Mammary epithelial cell (primary cell): ENCODE measurements at regions not wholly inside any gene's neighbourhood (a gene's known extent, or its start where the extent isn't known, plus 50 kb on each side); places are given as distances from the start of the nearest gene placed in this dataset.

ENCODE experiments used
- EZH2 ChIP-seq: IDR thresholded peaks from 2 replicates; pipeline ENCODE4 v1.6.1; 2012; ENCODE audit warnings: low read length, inconsistent platforms, borderline replicate concordance
- TF ChIP-seq, protein P1 (sequence below), 2 donors: IDR thresholded peaks in 1 of 2; conservative IDR thresholded peaks in 1 of 2; 2 replicates each; pipeline ENCODE4 v1.5.1; 2011 to 2012; ENCODE audit warnings: inconsistent platforms in 2 of 2, low read length in 2 of 2, mild to moderate bottlenecking in 2 of 2, control low read depth in 1 of 2, low read depth in 1 of 2; ENCODE audit not compliant: insufficient read depth in 1 of 2; ENCODE audit errors: extremely low read depth in 1 of 2

DNA sequence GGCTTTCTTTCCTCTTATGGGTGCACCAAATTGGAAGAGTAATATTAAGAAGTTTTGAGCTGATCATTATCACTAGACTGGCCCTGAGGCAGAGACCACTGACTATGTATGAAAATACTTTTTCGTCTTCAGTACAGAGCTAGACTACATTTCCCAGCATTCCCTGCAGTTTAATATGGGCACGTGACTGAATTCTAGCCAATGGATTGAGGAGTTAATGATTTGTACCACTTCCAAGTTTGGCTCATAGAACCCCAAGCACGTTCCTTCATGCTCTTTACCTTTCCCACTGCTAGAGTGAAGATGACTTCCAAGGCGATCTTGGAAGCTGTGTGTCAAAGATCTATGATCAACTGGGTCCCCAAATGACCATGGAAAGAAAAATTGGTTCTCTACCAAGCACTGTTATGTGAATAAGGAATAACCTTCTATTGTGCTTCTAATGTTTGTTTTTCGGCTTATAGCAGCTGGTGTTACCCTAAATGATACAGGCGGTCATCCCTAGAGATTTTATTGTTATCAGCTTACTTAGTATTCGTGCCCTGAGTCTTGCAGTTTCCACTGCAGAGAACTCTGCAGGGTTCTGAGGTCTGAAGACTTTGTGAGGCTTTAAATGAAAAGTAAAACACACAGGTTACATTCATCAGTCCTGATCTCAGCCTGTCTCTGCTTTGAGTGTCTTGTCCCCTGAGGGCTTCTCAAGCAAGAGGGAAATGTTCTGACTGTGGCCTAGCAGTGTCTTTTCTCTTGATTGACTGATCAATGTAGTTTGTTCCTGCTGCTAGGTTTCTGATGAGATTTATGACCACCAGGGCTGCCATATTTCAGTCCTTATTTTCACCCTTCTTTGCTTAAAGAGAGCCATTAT lies 486.8 kb downstream of the PDCD6IP start:
- TF ChIP-seq, protein P1, sequence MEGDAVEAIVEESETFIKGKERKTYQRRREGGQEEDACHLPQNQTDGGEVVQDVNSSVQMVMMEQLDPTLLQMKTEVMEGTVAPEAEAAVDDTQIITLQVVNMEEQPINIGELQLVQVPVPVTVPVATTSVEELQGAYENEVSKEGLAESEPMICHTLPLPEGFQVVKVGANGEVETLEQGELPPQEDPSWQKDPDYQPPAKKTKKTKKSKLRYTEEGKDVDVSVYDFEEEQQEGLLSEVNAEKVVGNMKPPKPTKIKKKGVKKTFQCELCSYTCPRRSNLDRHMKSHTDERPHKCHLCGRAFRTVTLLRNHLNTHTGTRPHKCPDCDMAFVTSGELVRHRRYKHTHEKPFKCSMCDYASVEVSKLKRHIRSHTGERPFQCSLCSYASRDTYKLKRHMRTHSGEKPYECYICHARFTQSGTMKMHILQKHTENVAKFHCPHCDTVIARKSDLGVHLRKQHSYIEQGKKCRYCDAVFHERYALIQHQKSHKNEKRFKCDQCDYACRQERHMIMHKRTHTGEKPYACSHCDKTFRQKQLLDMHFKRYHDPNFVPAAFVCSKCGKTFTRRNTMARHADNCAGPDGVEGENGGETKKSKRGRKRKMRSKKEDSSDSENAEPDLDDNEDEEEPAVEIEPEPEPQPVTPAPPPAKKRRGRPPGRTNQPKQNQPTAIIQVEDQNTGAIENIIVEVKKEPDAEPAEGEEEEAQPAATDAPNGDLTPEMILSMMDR (conservative IDR thresholded peaks at IDR 0.05 in 1 of 2, IDR thresholded peaks at IDR 0.05 in 1 of 2; ENCODE audit: extremely low read depth in 1 of 2, insufficient read depth in 1 of 2, low read depth in 1 of 2, low read length in 2 of 2), result no peak
- TF ChIP-seq EZH2, result no peak
